GM12878 (cell line): ENCODE measurements at regions not wholly inside any gene's neighbourhood (a gene's known extent, or its start where the extent isn't known, plus 50 kb on each side); places are given as distances from the start of the nearest gene placed in this dataset.

Experiments
- ATAC-seq: fragments of 200-7000 bp; cut with Tn5 transposase; 3 replicates; pipeline ENCODE4 v1.9.1; 2020; ENCODE audit warnings: mild to moderate bottlenecking, moderate library complexity
- BruUV-seq: library from RNA; stranded (reverse); fragments of 400-500 nt; replicated peaks from 2 replicates; lab custom pipeline; 2021; lab: Mats Ljungman, UMichigan
- CTCF ChIA-PET: fragments of 300-600 bp; sonication (Branson Sonifier 250); formaldehyde crosslinking; extraction: SDS; loops from one replicate; lab custom pipeline; 2021; ENCODE audit warnings: inconsistent platforms; lab: Yijun Ruan, JAX
- POLR2A ChIA-PET: fragments of 350-600 bp; formaldehyde crosslinking; extraction: SDS; loops from one replicate; lab custom pipeline; 2021; ENCODE audit warnings: inconsistent platforms; lab: Charles Lee
- RAD21 ChIA-PET: fragments of 300-600 bp; sonication (Branson Sonifier 250); formaldehyde crosslinking; loops from one replicate; lab custom pipeline; 2023; ENCODE audit warnings: antibody characterized with exemption; ENCODE audit not compliant: unreplicated experiment; lab: Charles Lee
- SMC1A ChIA-PET: fragments of 300-600 bp; sonication (Branson Sonifier 250); formaldehyde crosslinking; loops from one replicate; lab custom pipeline; 2023; ENCODE audit not compliant: unreplicated experiment, uncharacterized antibody; lab: Charles Lee
- DNase-seq: peaks from one replicate; pipeline ENCODE4 v3.0.0-alpha.2; 2011; ENCODE audit warnings: low read depth, low spot score
- FAIRE-seq: peaks from 3 replicates; lab custom pipeline; 2011; peaks lifted over from hg19 to GRCh38; lab: Jason Lieb, UNC
- H2AFZ ChIP-seq: 2 replicates; pipeline ENCODE4 v1.6.0; 2011; ENCODE audit warnings: low read depth, low read length, control low read depth; ENCODE audit not compliant: control insufficient read depth
- H3K27ac ChIP-seq: 2 replicates; pipeline ENCODE4 v1.5.1; 2011; ENCODE audit warnings: control low read depth; ENCODE audit not compliant: control insufficient read depth, insufficient read depth
- H3K27me3 ChIP-seq, 2 experiments: replicated peaks in 1 of 2; 2 replicates each; pipeline versions ENCODE4 v1.6.0 to v1.6.1; 2011; ENCODE audit warnings: low read length in 1 of 2; ENCODE audit not compliant: control insufficient read depth in 2 of 2, insufficient read depth in 2 of 2
- H3K36me3 ChIP-seq, 2 experiments: 2 replicates each; pipeline ENCODE4 v1.5.1; 2011; ENCODE audit warnings: low read length in 1 of 2; ENCODE audit not compliant: control insufficient read depth in 2 of 2, insufficient read depth in 2 of 2
- H3K4me1 ChIP-seq: 2 replicates; pipeline ENCODE4 v1.6.1; 2011; ENCODE audit warnings: mild to moderate bottlenecking, low read length, moderate library complexity, mixed read lengths; ENCODE audit not compliant: control insufficient read depth, insufficient read depth
- H3K4me2 ChIP-seq: 2 replicates; pipeline ENCODE4 v1.6.0; 2011; ENCODE audit warnings: control low read depth; ENCODE audit not compliant: control insufficient read depth, insufficient read depth
- H3K4me3 ChIP-seq: fragments of 200-600 bp; sonication (generic); 2 replicates; pipeline ENCODE4 v1.5.1; 2016
- H3K79me2 ChIP-seq: 2 replicates; pipeline ENCODE4 v1.6.0; 2011; ENCODE audit warnings: low read length; ENCODE audit not compliant: control insufficient read depth, insufficient read depth
- H3K9ac ChIP-seq: 2 replicates; pipeline ENCODE4 v1.8.0; 2011; ENCODE audit warnings: low read length, control low read depth, mixed read lengths; ENCODE audit not compliant: control insufficient read depth, insufficient read depth
- H3K9me3 ChIP-seq: replicated peaks from 3 replicates; pipeline ENCODE4 v1.5.1; 2011; ENCODE audit warnings: mild to moderate bottlenecking, low read length; ENCODE audit not compliant: control insufficient read depth, insufficient read depth
- H4K20me1 ChIP-seq: 2 replicates; pipeline ENCODE4 v1.6.0; 2011; ENCODE audit not compliant: control insufficient read depth, insufficient read depth
- ELK1 ChIP-seq: IDR thresholded peaks from 2 replicates; pipeline ENCODE4 v1.6.1; 2012; ENCODE audit warnings: low read depth, low read length, improper control_type of control experiment
- EP300 ChIP-seq, 2 experiments: fragments of 150-350 bp in 1 of 2; IDR thresholded peaks; 2 replicates each; pipeline ENCODE4 v1.6.1; 2011 to 2012; ENCODE audit warnings: low read depth in 2 of 2, low read length in 2 of 2, borderline replicate concordance in 1 of 2, improper control_type of control experiment in 1 of 2, inconsistent platforms in 1 of 2; ENCODE audit not compliant: control insufficient read depth in 1 of 2
- ETV6 ChIP-seq, 2 experiments: fragments of 450-650 bp in 1 of 2; IDR thresholded peaks in 1 of 2; conservative IDR thresholded peaks in 1 of 2; 2 replicates each; pipeline ENCODE4 v1.6.1; 2014; ENCODE audit warnings: antibody characterized with exemption in 1 of 2, borderline replicate concordance in 1 of 2, low read depth in 1 of 2, mild to moderate bottlenecking in 1 of 2, moderate library complexity in 1 of 2
- HCFC1 ChIP-seq: fragments of 150-350 bp; IDR thresholded peaks from 2 replicates; pipeline ENCODE4 v1.6.1; 2014; ENCODE audit warnings: low read length
- NBN ChIP-seq: fragments of 450-650 bp; IDR thresholded peaks from 2 replicates; pipeline ENCODE4 v1.6.1; 2016
- NFYA ChIP-seq: IDR thresholded peaks from 2 replicates; pipeline ENCODE4 v1.6.1; 2011; ENCODE audit warnings: low read depth, mild to moderate bottlenecking, low read length, improper control_type of control experiment, borderline replicate concordance
- POLR2AphosphoS5 ChIP-seq: IDR thresholded peaks from 2 replicates; pipeline ENCODE4 v1.6.1; 2011; ENCODE audit warnings: mild to moderate bottlenecking, low read length, inconsistent platforms
- RELB ChIP-seq: fragments of 450-650 bp; IDR thresholded peaks from 2 replicates; pipeline ENCODE4 v1.6.1; 2017; ENCODE audit warnings: low read depth, mild to moderate bottlenecking, moderate library complexity
- SMAD1 ChIP-seq: fragments of 450-650 bp; IDR thresholded peaks from 2 replicates; pipeline ENCODE4 v1.6.1; 2018; ENCODE audit warnings: mild to moderate bottlenecking, low read depth; ENCODE audit not compliant: partially characterized antibody
- STAT1 ChIP-seq: fragments of 450-650 bp; conservative IDR thresholded peaks from 2 replicates; pipeline ENCODE4 v1.6.1; 2014; ENCODE audit warnings: antibody characterized with exemption, mild to moderate bottlenecking
- STAT3 ChIP-seq: IDR thresholded peaks from 2 replicates; pipeline ENCODE4 v1.6.1; 2011; ENCODE audit warnings: low read depth, low read length, improper control_type of control experiment
- TBL1XR1 ChIP-seq: IDR thresholded peaks from 2 replicates; pipeline ENCODE4 v1.6.1; 2012; ENCODE audit warnings: low read depth, low read length, improper control_type of control experiment
- ZBTB33 ChIP-seq: fragments of 450-650 bp; IDR thresholded peaks from 2 replicates; pipeline ENCODE4 v1.6.1; 2017; ENCODE audit warnings: mild to moderate bottlenecking
- WGBS: methylation state at CpG from one replicate; pipeline ENCODE4 v1.1.6; 2016; ENCODE audit warnings: low lambda C conversion rate; ENCODE audit not compliant: insufficient replicate concordance, insufficient coverage; ENCODE audit errors: missing lambda C conversion rate; 5-methylcytosine and 5-hydroxymethylcytosine counted together
- in situ Hi-C: fragments of 300-500 bp; cut with MboI; formaldehyde crosslinking; loops from 9 replicates; pipeline ENCODE4 v1.14.3; 2018; ENCODE audit warnings: mixed read lengths
- intact Hi-C: fragments of 100-400 bp; cut with micrococcal nuclease; formaldehyde crosslinking; loops from one replicate; pipeline ENCODE4 v1.14.2; 2022; ENCODE audit not compliant: unreplicated experiment

- no peaks in the 10 kb centered on the region for H3K36me3 ChIP-seq
- H3K9ac ChIP-seq = no peak overlapping the region
- FAIRE-seq (no peak), DNase-seq (no peak), ATAC-seq (no peak)
- H3K9me3 ChIP-seq = no peaks in the 10 kb centered on the region
- H2AFZ ChIP-seq = no peak overlapping the region
- intact Hi-C loops (no loop called here), in situ Hi-C loops (no loop called here)
- 13% methylated on average over 1 of the region's 1 CpG for WGBS
- H3K79me2 ChIP-seq = no peaks in the 10 kb centered on the region
- ChIA-PET CTCF (no interaction called here), POLR2A (no interaction called here), SMC1A (no interaction called here), RAD21 (no interaction called here)
- no peak overlapping the region for H3K27ac ChIP-seq
- H4K20me1 ChIP-seq = no peaks in the 10 kb centered on the region
- H3K4me3 ChIP-seq = no peak overlapping the region
- TF ChIP-seq ELK1 (no peak), SMAD1 (no peak), EP300 (IDR thresholded peaks at IDR 0.05; ENCODE audit: borderline replicate concordance in 1 of 2, control insufficient read depth in 1 of 2, low read depth in 2 of 2, low read length in 2 of 2) (no peak), STAT1 (no peak), TBL1XR1 (no peak)
- H3K27me3 ChIP-seq = no peaks in the 10 kb centered on the region
- no peak overlapping the region for H3K4me2 ChIP-seq
- BruUV-seq = no TSS peak
- H3K4me1 ChIP-seq = no peaks in the 10 kb centered on the region
Measured at GRCh38 chr9:106745457-106745856, 117.5 kb upstream of the ZNF462 start.

- no TSS peak for BruUV-seq
- ATAC-seq = no peak
- ChIA-PET SMC1A (no interaction called here), RAD21 (no interaction called here), POLR2A (no interaction called here), CTCF (no interaction called here)
- H3K9me3 ChIP-seq = no peaks in the 10 kb centered on the region
- H3K36me3 ChIP-seq = no peaks in the 10 kb centered on the region
- no peaks in the 10 kb centered on the region for H3K79me2 ChIP-seq
- no peak for FAIRE-seq
- no peaks in the 10 kb centered on the region for H4K20me1 ChIP-seq
- H3K4me1 ChIP-seq = no peaks in the 10 kb centered on the region
- intact Hi-C loops = no loop called here
- H3K4me3 ChIP-seq = no peak overlapping the region
- no peak overlapping the region for H3K27ac ChIP-seq
- no peaks in the 10 kb centered on the region for H3K27me3 ChIP-seq
- H3K4me2 ChIP-seq = no peak overlapping the region
- in situ Hi-C loops = no loop called here
- no peak for DNase-seq
- H3K9ac ChIP-seq = no peak overlapping the region
- H2AFZ ChIP-seq = no peak overlapping the region
- TF ChIP-seq STAT3 (no peak), ZBTB33 (no peak), EP300 (IDR thresholded peaks at IDR 0.05; ENCODE audit: borderline replicate concordance in 1 of 2, control insufficient read depth in 1 of 2, low read depth in 2 of 2, low read length in 2 of 2) (no peak), POLR2AphosphoS5 (no peak), NBN (no peak), NFYA (no peak), ETV6 (conservative IDR thresholded peaks at IDR 0.05 in 1 of 2, IDR thresholded peaks at IDR 0.05 in 1 of 2; ENCODE audit: borderline replicate concordance in 1 of 2, low read depth in 1 of 2) (no peak), RELB (no peak), HCFC1 (no peak)
Measured at GRCh38 chr9:106745876-106746275, 117.1 kb upstream of the ZNF462 start.
